K562 (cell line): ENCODE measurements at regions not wholly inside any gene's neighbourhood (a gene's known extent, or its start where the extent isn't known, plus 50 kb on each side); places are given as distances from the start of the nearest gene placed in this dataset.
A peak's percentile ranks its signal among the peaks of the same experiment; 100 is the strongest.

Experiments used
- CBX5 ChIP-seq: IDR thresholded peaks from 2 replicates; pipeline ENCODE4 v1.6.1; 2014; ENCODE audit warnings: low read depth, borderline replicate concordance
- CHD1 ChIP-seq: fragments of 200-600 bp; sonication (generic); IDR thresholded peaks from one replicate; pipeline ENCODE4 v1.6.1; 2012; ENCODE audit warnings: mild to moderate bottlenecking, moderate library complexity, low read length, inconsistent platforms
- ESRRA ChIP-seq: fragments of 450-650 bp; IDR thresholded peaks from 2 replicates; pipeline ENCODE4 v1.6.1; 2014; ENCODE audit warnings: low read depth, mild to moderate bottlenecking, moderate library complexity, borderline replicate concordance
- KLF6 ChIP-seq: fragments of 250-450 bp; sonication (Bioruptor Pico); IDR thresholded peaks from 2 replicates; pipeline ENCODE4 v1.4.0; 2020; ENCODE audit warnings: mild to moderate bottlenecking, moderate library complexity, borderline replicate concordance
- MEF2A ChIP-seq: IDR thresholded peaks from 2 replicates; pipeline ENCODE4 v1.6.1; 2011; ENCODE audit warnings: low read depth, mild to moderate bottlenecking, low read length, moderate library complexity; ENCODE audit not compliant: control insufficient read depth
- NFXL1 ChIP-seq: fragments of 450-650 bp; formaldehyde crosslinking; IDR thresholded peaks from 2 replicates; pipeline ENCODE4 v1.4.0; 2021; ENCODE audit warnings: mild to moderate bottlenecking
- PHF21A ChIP-seq: fragments of 450-650 bp; IDR thresholded peaks from 2 replicates; pipeline ENCODE4 v1.6.1; 2017; ENCODE audit warnings: low read depth, borderline replicate concordance
- RBM14 ChIP-seq: fragments of 200-400 bp; formaldehyde crosslinking; IDR thresholded peaks from 2 replicates; pipeline ENCODE4 v1.6.1; 2018; ENCODE audit warnings: low read depth, mild to moderate bottlenecking, low read length, moderate library complexity, borderline replicate concordance; ENCODE audit not compliant: insufficient read depth
- SLC30A9 ChIP-seq: fragments of 250-450 bp; sonication (Bioruptor Pico); IDR thresholded peaks from 2 replicates; pipeline ENCODE4 v1.8.0; 2022; ENCODE audit warnings: mild to moderate bottlenecking, moderate library complexity
- SPI1 ChIP-seq: IDR thresholded peaks from 2 replicates; pipeline ENCODE4 v1.6.1; 2011; ENCODE audit warnings: low read depth, low read length, control low read depth, borderline replicate concordance
- ZNF311 ChIP-seq: fragments of 250-450 bp; sonication (Bioruptor Pico); IDR thresholded peaks from 2 replicates; pipeline ENCODE4 v1.4.0; 2020; ENCODE audit warnings: mild to moderate bottlenecking, moderate library complexity
- ZNF79 ChIP-seq: fragments of 250-450 bp; sonication (Bioruptor Pico); IDR thresholded peaks from 2 replicates; pipeline ENCODE4 v1.4.0; 2020; ENCODE audit warnings: low read depth, mild to moderate bottlenecking, moderate library complexity
- TF ChIP-seq, protein P1 (sequence below): sonication (generic); formaldehyde crosslinking; IDR thresholded peaks from 2 replicates; pipeline ENCODE4 v1.8.1; 2023; ENCODE audit warnings: missing genetic modification reagents, mild to moderate bottlenecking, borderline replicate concordance
- TF ChIP-seq, protein P2 (sequence below): fragments of 450-650 bp; formaldehyde crosslinking; IDR thresholded peaks from 2 replicates; pipeline ENCODE4 v1.4.0; 2022; ENCODE audit warnings: mild to moderate bottlenecking, moderate library complexity
- TF ChIP-seq, protein P3 (sequence below): sonication (generic); formaldehyde crosslinking; IDR thresholded peaks from 2 replicates; pipeline ENCODE4 v1.8.0; 2022; ENCODE audit warnings: mild to moderate bottlenecking, missing genetic modification reagents
- TF ChIP-seq, protein P4 (sequence below): fragments of 450-650 bp; IDR thresholded peaks from 2 replicates; pipeline ENCODE4 v1.7.1; 2018; ENCODE audit warnings: mild to moderate bottlenecking, low read depth; ENCODE audit not compliant: partially characterized antibody

DNA sequence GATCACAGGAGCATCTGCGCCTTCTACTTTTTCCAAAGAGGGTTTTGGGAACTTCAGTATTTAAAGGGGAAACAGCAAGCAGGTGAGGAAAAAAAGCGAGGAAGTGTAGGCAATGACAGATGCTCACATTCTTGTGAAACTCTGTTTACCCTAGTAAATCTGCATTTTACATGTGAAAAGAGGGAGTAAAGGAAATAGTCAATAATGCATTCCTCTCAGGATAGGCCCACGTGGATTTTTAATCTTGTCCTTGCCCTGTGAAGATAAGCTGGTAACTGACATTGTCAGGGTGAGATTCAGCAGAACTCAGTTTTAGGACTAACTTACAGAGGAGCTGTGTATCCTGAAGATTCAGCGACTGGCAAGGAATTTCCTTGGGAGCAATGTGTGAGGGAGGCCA is 1119.2 kb upstream of the TMEM132C start (continued):
- TF ChIP-seq, protein P1, sequence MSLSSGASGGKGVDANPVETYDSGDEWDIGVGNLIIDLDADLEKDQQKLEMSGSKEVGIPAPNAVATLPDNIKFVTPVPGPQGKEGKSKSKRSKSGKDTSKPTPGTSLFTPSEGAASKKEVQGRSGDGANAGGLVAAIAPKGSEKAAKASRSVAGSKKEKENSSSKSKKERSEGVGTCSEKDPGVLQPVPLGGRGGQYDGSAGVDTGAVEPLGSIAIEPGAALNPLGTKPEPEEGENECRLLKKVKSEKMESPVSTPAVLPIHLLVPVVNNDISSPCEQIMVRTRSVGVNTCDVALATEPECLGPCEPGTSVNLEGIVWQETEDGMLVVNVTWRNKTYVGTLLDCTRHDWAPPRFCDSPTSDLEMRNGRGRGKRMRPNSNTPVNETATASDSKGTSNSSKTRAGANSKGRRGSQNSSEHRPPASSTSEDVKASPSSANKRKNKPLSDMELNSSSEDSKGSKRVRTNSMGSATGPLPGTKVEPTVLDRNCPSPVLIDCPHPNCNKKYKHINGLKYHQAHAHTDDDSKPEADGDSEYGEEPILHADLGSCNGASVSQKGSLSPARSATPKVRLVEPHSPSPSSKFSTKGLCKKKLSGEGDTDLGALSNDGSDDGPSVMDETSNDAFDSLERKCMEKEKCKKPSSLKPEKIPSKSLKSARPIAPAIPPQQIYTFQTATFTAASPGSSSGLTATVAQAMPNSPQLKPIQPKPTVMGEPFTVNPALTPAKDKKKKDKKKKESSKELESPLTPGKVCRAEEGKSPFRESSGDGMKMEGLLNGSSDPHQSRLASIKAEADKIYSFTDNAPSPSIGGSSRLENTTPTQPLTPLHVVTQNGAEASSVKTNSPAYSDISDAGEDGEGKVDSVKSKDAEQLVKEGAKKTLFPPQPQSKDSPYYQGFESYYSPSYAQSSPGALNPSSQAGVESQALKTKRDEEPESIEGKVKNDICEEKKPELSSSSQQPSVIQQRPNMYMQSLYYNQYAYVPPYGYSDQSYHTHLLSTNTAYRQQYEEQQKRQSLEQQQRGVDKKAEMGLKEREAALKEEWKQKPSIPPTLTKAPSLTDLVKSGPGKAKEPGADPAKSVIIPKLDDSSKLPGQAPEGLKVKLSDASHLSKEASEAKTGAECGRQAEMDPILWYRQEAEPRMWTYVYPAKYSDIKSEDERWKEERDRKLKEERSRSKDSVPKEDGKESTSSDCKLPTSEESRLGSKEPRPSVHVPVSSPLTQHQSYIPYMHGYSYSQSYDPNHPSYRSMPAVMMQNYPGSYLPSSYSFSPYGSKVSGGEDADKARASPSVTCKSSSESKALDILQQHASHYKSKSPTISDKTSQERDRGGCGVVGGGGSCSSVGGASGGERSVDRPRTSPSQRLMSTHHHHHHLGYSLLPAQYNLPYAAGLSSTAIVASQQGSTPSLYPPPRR, result 0 out of 2 replicates have a peak, but pooled peaks have one; percentile 24
- TF ChIP-seq MEF2A (no peak), ESRRA (no peak), NFXL1 (CRISPR knock-in tag) (no peak), PHF21A (no peak), CHD1 (peak; percentile 47), ZNF311 (no peak), SLC30A9 (CRISPR knock-in tag) (no peak), RBM14 (no peak), SPI1 (0 out of 2 replicates have a peak, but pooled peaks have one; percentile 9), CBX5 (no peak), ZNF79 (CRISPR knock-in tag) (no peak), KLF6 (no peak)
- TF ChIP-seq, protein P2, sequence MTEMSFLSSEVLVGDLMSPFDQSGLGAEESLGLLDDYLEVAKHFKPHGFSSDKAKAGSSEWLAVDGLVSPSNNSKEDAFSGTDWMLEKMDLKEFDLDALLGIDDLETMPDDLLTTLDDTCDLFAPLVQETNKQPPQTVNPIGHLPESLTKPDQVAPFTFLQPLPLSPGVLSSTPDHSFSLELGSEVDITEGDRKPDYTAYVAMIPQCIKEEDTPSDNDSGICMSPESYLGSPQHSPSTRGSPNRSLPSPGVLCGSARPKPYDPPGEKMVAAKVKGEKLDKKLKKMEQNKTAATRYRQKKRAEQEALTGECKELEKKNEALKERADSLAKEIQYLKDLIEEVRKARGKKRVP, result no peak
- TF ChIP-seq, protein P3, sequence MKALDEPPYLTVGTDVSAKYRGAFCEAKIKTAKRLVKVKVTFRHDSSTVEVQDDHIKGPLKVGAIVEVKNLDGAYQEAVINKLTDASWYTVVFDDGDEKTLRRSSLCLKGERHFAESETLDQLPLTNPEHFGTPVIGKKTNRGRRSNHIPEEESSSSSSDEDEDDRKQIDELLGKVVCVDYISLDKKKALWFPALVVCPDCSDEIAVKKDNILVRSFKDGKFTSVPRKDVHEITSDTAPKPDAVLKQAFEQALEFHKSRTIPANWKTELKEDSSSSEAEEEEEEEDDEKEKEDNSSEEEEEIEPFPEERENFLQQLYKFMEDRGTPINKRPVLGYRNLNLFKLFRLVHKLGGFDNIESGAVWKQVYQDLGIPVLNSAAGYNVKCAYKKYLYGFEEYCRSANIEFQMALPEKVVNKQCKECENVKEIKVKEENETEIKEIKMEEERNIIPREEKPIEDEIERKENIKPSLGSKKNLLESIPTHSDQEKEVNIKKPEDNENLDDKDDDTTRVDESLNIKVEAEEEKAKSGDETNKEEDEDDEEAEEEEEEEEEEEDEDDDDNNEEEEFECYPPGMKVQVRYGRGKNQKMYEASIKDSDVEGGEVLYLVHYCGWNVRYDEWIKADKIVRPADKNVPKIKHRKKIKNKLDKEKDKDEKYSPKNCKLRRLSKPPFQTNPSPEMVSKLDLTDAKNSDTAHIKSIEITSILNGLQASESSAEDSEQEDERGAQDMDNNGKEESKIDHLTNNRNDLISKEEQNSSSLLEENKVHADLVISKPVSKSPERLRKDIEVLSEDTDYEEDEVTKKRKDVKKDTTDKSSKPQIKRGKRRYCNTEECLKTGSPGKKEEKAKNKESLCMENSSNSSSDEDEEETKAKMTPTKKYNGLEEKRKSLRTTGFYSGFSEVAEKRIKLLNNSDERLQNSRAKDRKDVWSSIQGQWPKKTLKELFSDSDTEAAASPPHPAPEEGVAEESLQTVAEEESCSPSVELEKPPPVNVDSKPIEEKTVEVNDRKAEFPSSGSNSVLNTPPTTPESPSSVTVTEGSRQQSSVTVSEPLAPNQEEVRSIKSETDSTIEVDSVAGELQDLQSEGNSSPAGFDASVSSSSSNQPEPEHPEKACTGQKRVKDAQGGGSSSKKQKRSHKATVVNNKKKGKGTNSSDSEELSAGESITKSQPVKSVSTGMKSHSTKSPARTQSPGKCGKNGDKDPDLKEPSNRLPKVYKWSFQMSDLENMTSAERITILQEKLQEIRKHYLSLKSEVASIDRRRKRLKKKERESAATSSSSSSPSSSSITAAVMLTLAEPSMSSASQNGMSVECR (CRISPR knock-in tag), result no peak
- TF ChIP-seq, protein P4, sequence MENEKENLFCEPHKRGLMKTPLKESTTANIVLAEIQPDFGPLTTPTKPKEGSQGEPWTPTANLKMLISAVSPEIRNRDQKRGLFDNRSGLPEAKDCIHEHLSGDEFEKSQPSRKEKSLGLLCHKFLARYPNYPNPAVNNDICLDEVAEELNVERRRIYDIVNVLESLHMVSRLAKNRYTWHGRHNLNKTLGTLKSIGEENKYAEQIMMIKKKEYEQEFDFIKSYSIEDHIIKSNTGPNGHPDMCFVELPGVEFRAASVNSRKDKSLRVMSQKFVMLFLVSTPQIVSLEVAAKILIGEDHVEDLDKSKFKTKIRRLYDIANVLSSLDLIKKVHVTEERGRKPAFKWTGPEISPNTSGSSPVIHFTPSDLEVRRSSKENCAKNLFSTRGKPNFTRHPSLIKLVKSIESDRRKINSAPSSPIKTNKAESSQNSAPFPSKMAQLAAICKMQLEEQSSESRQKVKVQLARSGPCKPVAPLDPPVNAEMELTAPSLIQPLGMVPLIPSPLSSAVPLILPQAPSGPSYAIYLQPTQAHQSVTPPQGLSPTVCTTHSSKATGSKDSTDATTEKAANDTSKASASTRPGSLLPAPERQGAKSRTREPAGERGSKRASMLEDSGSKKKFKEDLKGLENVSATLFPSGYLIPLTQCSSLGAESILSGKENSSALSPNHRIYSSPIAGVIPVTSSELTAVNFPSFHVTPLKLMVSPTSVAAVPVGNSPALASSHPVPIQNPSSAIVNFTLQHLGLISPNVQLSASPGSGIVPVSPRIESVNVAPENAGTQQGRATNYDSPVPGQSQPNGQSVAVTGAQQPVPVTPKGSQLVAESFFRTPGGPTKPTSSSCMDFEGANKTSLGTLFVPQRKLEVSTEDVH, result no peak
